ENCODE measurements at regions not wholly inside any gene's neighbourhood (a gene's known extent, or its start where the extent isn't known, plus 50 kb on each side); places are given as distances from the start of the nearest gene placed in this dataset.

GRCh38 chr2:101614127-101614759 lies 83.3 kb upstream of the MAP4K4 start:
- TF ChIP-seq REST (IDR thresholded peaks at IDR 0.05; ENCODE audit: insufficient read depth in 1 of 2, low read depth in 2 of 2, low read length in 1 of 2) (no peak), SIN3A (IDR thresholded peaks at IDR 0.05; ENCODE audit: borderline replicate concordance, insufficient read depth, low read depth, low read length) (no peak), POLR2AphosphoS5 (IDR thresholded peaks at IDR 0.05; ENCODE audit: low read depth, low read length) (no peak)
- TF ChIP-seq, protein P1, sequence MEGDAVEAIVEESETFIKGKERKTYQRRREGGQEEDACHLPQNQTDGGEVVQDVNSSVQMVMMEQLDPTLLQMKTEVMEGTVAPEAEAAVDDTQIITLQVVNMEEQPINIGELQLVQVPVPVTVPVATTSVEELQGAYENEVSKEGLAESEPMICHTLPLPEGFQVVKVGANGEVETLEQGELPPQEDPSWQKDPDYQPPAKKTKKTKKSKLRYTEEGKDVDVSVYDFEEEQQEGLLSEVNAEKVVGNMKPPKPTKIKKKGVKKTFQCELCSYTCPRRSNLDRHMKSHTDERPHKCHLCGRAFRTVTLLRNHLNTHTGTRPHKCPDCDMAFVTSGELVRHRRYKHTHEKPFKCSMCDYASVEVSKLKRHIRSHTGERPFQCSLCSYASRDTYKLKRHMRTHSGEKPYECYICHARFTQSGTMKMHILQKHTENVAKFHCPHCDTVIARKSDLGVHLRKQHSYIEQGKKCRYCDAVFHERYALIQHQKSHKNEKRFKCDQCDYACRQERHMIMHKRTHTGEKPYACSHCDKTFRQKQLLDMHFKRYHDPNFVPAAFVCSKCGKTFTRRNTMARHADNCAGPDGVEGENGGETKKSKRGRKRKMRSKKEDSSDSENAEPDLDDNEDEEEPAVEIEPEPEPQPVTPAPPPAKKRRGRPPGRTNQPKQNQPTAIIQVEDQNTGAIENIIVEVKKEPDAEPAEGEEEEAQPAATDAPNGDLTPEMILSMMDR (IDR thresholded peaks at IDR 0.05): no peak
